Right cardiac atrium (tissue), 5 donors: ENCODE measurements at regions not wholly inside any gene's neighbourhood (a gene's known extent, or its start where the extent isn't known, plus 50 kb on each side); places are given as distances from the start of the nearest gene placed in this dataset.

Source experiments
- ATAC-seq, 2 donors: fragments of 200-7000 bp; cut with Tn5 transposase; one replicate each; pipeline versions ENCODE4 v1.8.0 to v1.9.1; 2020; ENCODE audit warnings: moderate library complexity in 2 of 2, mild to moderate bottlenecking in 1 of 2
- DNase-seq, 3 donors: peaks; one replicate each; pipeline ENCODE4 v3.0.0-alpha.2; 2020
- H3K27ac ChIP-seq: one replicate; pipeline ENCODE4 v1.5.1; 2013; ENCODE audit warnings: mild to moderate bottlenecking, low read length, control low read depth, moderate library complexity
- H3K27me3 ChIP-seq: one replicate; pipeline ENCODE4 v1.6.1; 2013; ENCODE audit not compliant: control insufficient read depth, insufficient read depth
- H3K4me1 ChIP-seq: one replicate; pipeline ENCODE4 v1.6.1; 2013; ENCODE audit warnings: low read length; ENCODE audit not compliant: control insufficient read depth, insufficient read depth
- H3K4me3 ChIP-seq: one replicate; pipeline ENCODE4 v1.5.1; 2013; ENCODE audit warnings: low read length, control low read depth
- H3K9me3 ChIP-seq: one replicate; pipeline ENCODE4 v1.6.1; 2013; ENCODE audit warnings: low read length; ENCODE audit not compliant: control insufficient read depth
- WGBS: extraction: QIAGEN DNeasy Blood & Tissue Kit; methylation state at CpG from one replicate; pipeline ENCODE4 v1.1.7; 2013; 5-methylcytosine and 5-hydroxymethylcytosine counted together
- intact Hi-C, 4 donors: fragments of 100-400 bp; cut with DNase I; formaldehyde crosslinking; loops; one replicate each; pipeline versions ENCODE4 v1.11.0 to v1.14.0; 2022 to 2023
- donor health status: healthy with polysubstance abuse.
- donor health status: DM: no; HTN: yes; CAD: no.
- donor health status: DM: no; HTN: no; CAD: no.
- donor health status: DM: no; HTN: yes; CAD: no; lungs with severe emphysema.
- donor health status: DM: yes; HTN: yes; CAD: no.

DNA sequence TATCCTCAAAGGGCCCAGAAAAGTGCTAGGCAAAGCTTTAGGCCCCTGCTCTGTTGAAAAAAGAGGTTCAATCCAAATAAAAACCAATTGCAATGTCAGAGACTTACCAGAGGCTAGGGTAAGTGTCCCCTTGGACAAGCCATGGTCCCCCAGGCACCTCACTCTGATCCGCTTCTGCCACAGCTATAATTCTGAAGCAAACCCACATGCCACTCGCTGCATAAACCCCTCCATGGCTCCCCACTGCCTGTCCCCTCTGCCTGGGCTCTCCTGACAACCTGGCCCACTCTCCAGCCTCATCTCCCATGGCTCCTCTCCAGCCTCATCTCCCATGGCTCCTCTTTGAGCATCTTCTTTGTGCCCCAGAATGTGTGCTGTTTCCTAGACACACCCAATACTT, 169.6 kb upstream of the TLE3 start:
- Histone ChIP-seq H3K4me1 (peaks cover 38% of the 10 kb centered on the region), H3K27me3 (no peaks in the 10 kb centered on the region), H3K9me3 (no peaks in the 10 kb centered on the region), H3K27ac (no peak overlapping the region), H3K4me3 (no peak overlapping the region)
- ATAC-seq (no peak), DNase-seq (no peak)
- intact Hi-C loops, result loop anchor here in 3 of 4 donors (10.0 kb wide), 2 partner anchors 153 to 163 kb away; no protein-coding TSS in a partner anchor
- WGBS, result 99% methylated on average over 2 of the region's 2 CpGs

DNA sequence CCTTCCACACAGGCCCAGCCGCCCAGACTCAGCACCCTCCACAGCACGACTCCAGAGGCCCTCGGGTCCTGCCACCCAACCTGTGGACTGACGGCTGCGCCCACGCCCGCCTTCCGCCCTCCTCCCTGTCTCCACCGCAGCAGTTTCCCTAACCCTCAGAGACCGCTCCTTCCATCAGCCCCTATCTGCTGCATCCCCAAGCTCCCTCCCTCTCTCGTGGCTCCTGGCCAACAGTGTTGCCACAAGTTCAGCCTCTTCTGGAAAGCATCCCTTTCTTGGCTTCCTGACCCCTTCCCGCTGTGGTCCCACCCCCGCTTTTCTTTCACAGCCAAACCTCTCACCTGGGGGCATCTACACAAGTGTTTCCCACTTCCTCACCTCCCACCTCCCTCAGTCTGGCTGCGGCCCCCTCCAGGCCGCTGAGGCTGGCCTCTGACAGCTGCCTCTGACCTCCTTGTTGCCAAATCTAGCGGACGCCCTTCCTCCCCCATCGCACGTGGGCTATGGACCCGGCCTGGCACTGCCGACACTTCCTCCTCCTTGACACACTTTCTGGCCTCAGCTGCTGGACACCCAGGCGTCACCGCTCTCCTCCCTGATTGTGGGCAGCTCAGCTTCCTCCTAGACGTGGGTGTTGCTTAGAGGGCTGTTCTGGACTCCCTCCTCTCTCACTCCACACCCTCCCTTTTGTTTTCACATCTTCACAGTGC, 168.8 kb upstream of the TLE3 start:
- ATAC-seq (peak; percentile 80), DNase-seq (peak; percentile 86 to 93 (median 92))
- WGBS, result 21% methylated on average over 24 of the region's 24 CpGs
- H3K27me3 ChIP-seq, result no peaks in the 10 kb centered on the region
- H3K4me1 ChIP-seq, result peaks cover 36% of the 10 kb centered on the region
- no peaks in the 10 kb centered on the region for H3K9me3 ChIP-seq
- no peak overlapping the region for H3K4me3 ChIP-seq
- no peak overlapping the region for H3K27ac ChIP-seq
- intact Hi-C loops, result loop anchor here in 3 of 4 donors (10.0 kb wide), 2 partner anchors 152 to 162 kb away; no protein-coding TSS in a partner anchor

DNA sequence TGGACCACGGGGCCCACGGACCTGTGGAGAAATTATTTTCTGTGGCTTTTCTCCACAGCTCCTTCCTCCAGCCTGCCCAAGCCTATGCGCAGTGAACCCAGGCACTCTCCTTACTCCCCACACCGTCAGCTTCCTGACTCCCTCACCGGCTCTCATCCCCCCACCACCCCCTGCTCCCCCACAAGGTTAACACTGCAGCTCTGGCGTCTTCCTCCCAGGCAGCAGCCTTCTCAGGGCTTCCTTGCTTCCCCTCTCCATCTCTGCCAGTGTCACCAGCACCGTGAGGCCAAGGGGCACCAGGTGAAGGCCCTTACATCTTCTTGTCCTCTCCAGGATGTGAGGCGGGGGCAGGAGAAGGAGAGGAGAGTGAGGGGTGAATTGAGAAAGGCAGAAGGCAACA, 168.3 kb upstream of the TLE3 start:
- H3K4me1 ChIP-seq, result peaks cover 31% of the 10 kb centered on the region
- intact Hi-C loops, result loop anchor here in 3 of 4 donors (10.0 kb wide), 2 partner anchors 151 to 161 kb away; no protein-coding TSS in a partner anchor
- 67% methylated on average over 8 of the region's 8 CpGs for WGBS
- DNase-seq (no peak), ATAC-seq (no peak)
- H3K27ac ChIP-seq, result no peak overlapping the region
- no peaks in the 10 kb centered on the region for H3K9me3 ChIP-seq
- H3K4me3 ChIP-seq, result no peak overlapping the region
- H3K27me3 ChIP-seq, result no peaks in the 10 kb centered on the region

DNA sequence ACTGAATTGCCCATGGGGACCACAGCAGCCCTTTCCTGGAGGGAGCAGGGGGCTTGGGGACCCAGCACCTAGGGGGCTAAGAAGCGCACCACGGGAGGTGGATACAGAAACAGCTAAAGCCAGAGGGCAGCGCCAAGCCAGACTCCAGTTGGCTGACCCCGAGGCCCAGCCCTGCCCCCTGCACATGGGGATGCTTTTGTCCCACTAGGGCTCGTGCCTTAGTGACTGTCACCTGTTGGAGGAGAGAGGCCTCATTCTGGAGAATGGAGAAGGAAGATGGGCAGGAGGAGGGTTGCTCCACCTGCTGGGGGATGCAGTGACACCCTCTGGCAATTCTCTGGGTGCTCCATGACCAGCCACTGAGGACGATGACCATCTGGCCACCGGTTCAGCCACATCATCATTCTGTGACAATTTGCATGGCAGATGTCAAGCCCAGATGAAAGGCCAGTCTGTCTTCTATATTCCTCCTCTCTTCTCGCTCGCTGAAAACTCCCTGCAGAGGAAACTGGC, 167.8 kb upstream of the TLE3 start:
- Histone ChIP-seq H3K27me3 (no peaks in the 10 kb centered on the region), H3K4me1 (peaks cover 27% of the 10 kb centered on the region), H3K27ac (no peak overlapping the region), H3K4me3 (no peak overlapping the region), H3K9me3 (no peaks in the 10 kb centered on the region)
- DNase-seq (peak in 1 of 3 donors; percentile 55), ATAC-seq (no peak)
- intact Hi-C loops, result loop anchor here in 3 of 4 donors (10.0 kb wide), 2 partner anchors 151 to 161 kb away; no protein-coding TSS in a partner anchor
- 83% methylated on average over 9 of the region's 9 CpGs for WGBS

DNA sequence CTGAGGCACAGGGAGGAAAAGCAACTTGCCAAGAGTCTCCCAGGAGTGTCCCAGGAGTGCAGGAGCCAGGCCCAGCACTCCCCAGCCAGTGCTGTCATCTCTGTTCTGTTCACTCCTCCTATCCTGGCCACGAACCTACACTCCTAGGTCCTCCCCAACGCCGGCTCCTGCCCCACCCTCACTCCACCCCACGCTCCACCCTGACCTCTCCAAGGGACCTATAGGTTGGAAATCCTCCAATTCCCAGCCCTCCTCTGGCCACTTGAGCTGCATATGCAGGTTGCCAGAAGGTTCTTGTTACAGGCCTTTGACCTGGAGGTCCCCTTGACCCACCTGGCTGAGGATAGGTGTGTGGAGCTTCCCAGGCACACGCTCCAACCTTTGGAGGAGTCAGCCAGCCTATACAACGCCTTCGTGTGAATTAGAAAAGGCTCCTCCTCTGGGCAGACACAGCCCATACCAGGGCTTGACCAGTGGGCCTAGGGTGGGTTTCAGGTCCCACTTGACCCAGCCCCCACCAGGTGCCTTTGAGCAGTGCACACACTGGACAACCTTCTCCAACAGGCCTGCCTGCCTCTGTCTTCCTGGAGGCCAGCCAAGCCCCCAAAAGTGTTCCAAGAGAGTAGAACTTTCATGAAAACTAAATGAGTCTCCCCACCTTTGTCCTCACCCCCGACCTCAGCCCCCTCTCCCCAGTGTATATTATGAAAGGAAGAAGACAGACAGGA, 167.2 kb upstream of the TLE3 start:
- 65% methylated on average over 8 of the region's 8 CpGs for WGBS
- DNase-seq (peak in 1 of 3 donors; percentile 62), ATAC-seq (peak; percentile 8 to 19)
- Histone ChIP-seq H3K27me3 (no peaks in the 10 kb centered on the region), H3K4me1 (peaks cover 23% of the 10 kb centered on the region), H3K27ac (no peak overlapping the region), H3K4me3 (no peak overlapping the region), H3K9me3 (no peaks in the 10 kb centered on the region)
- intact Hi-C loops, result loop anchor here in 3 of 4 donors (10.0 kb wide), 2 partner anchors 150 to 160 kb away; no protein-coding TSS in a partner anchor

DNA sequence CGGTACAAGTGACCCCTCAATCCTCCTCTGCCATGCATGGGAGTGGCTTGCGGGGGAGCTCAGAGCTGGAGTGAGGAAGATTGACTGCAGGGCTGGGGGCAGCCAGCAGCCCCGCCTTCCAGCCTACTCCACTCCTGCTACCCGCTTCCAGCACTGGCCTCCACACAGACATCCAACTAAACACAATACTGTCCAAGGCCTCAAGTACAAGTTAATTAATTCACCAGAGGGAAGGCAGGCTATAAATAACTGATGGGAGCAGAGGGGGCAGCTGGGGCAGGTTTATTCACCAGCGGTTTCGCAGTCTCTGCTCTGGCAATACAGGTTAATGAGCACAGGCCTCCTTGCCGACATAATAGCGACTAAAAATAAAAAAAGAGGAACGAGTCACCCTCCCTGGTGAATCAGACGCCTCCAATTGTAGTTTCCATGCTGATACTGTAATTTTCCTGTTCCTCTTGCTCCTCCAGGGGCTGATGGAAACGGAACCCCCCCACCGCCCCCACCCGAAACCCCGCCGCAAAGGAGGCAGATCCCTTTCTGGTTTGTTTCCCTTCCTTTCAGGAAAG, 166.4 kb upstream of the TLE3 start:
- ATAC-seq (peak in 1 of 2 donors; percentile 14), DNase-seq (peak in 1 of 3 donors; percentile 55)
- Histone ChIP-seq H3K4me1 (peaks cover 20% of the 10 kb centered on the region), H3K27me3 (no peaks in the 10 kb centered on the region), H3K4me3 (no peak overlapping the region), H3K27ac (no peak overlapping the region), H3K9me3 (no peaks in the 10 kb centered on the region)
- 22% methylated on average over 15 of the region's 15 CpGs for WGBS
- intact Hi-C loops, result loop anchor here in 3 of 4 donors (10.0 kb wide), 2 partner anchors 149 to 159 kb away; no protein-coding TSS in a partner anchor

DNA sequence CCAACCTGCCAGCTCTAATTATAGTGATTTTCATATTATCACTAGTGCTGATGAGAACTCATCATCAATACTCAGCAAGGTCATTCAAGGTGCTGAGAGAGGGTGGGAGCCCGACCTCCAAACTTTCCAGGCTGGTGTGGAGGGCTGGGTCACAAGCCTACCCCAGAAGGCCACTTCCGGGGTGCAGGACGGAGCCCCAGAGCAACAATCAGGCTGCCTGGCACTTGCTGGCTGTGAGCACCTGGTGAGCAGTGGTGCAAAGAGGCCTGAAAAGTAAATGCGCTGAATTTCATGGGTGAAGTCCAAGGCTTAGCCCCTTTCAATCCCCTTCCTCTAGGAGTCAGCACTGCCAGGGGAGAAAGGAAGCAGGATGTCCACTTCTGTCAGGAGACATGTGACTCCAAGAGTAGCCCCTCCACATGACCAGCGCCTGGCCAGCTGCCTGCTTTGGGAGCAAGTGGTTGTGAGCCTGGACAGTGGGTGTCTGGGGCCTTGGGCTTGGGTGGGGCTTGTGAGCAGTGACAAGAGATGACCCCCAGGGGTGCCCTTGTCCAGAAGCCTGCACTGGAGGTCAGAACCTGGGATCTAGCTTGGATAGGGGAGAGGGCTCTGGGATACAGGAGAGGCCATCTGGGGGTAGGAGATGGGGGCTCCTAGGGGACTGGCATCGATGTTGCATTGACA, 165.0 kb upstream of the TLE3 start:
- peaks cover 19% of the 10 kb centered on the region for H3K4me1 ChIP-seq
- H3K27ac ChIP-seq, result no peak overlapping the region
- no peaks in the 10 kb centered on the region for H3K27me3 ChIP-seq
- H3K9me3 ChIP-seq, result no peaks in the 10 kb centered on the region
- DNase-seq, result peak in 1 of 3 donors; percentile 70
- 80% methylated on average over 6 of the region's 6 CpGs for WGBS
- no peak overlapping the region for H3K4me3 ChIP-seq
- no peak for ATAC-seq
- intact Hi-C loops, result loop anchor here in 3 of 4 donors (10.0 kb wide), 2 partner anchors 148 to 158 kb away; no protein-coding TSS in a partner anchor

DNA sequence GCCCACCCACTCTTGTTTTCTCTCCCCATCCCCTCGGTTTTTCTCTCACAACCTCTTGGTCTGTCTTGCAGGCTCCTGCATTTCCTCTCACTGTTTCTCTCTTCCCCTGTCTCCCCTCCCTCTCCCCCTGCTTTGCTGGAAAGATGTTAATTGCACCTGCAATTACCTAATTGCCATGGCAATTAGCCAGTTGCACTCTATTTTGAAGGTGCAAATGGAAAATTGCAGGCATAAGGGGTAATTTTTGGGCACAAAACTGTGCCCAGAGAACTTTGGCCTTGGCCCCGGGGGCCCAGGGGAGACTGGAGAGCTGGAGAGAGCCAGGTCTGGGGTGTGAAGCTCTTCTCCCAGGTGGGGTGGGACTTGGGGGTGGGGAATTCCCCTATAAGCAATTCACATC, 164.5 kb upstream of the TLE3 start:
- Histone ChIP-seq H3K9me3 (no peaks in the 10 kb centered on the region), H3K4me1 (peaks cover 17% of the 10 kb centered on the region), H3K4me3 (no peak overlapping the region), H3K27me3 (no peaks in the 10 kb centered on the region), H3K27ac (no peak overlapping the region)
- intact Hi-C loops, result loop anchor here in 3 of 4 donors (10.0 kb wide), 2 partner anchors 147 to 157 kb away; no protein-coding TSS in a partner anchor
- DNase-seq, result no peak
- no peak for ATAC-seq
- 88% methylated on average over 2 of the region's 2 CpGs for WGBS

DNA sequence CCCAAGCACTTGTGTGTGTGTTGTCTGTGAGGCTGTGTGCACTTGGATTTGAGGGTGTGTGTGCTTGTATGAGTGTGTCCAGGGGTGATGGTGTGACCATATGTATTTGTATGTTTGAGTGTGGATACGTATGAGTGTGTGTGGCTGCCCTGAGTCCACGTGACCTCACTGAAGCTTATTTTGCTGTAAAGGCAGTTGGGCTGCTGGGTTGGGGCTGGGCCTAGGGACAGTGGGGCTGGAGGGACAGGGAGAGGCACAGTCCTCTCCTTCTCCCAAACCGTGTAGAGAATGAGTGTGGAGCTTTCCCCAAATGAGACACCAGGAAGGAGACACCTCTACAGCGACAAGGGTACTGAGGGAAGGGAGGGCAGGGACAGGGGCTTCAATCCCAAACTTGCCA, 163.4 kb upstream of the TLE3 start:
- Histone ChIP-seq H3K27ac (no peak overlapping the region), H3K9me3 (no peaks in the 10 kb centered on the region), H3K4me3 (no peak overlapping the region), H3K4me1 (peaks cover 10% of the 10 kb centered on the region), H3K27me3 (no peaks in the 10 kb centered on the region)
- DNase-seq, result no peak
- 92% methylated on average over 4 of the region's 4 CpGs for WGBS
- intact Hi-C loops, result loop anchor here in 3 of 4 donors (10.0 kb wide), 2 partner anchors 146 to 156 kb away; no protein-coding TSS in a partner anchor
- ATAC-seq, result no peak

DNA sequence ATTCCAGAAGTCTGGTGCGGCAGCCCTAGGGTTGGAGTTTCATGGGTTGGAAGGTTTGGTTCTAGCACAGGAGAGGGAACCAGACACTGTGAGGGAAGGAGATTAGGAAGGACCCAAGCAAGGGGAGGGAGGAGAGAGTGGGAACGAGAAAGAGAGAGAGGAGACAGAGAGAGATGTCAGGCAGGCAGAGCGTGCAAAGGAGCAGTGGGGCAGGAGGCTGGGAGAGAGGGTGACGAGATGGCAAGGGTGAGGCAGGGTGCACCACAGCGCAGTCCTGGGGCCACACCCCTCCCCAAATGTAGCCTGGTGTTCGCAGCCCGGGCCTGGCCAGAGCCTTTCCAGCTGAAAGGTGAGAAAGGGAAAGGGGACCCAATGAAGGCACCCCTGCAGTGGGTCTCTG, 162.9 kb upstream of the TLE3 start:
- peaks cover 8% of the 10 kb centered on the region for H3K4me1 ChIP-seq
- ATAC-seq (no peak), DNase-seq (no peak)
- WGBS, result 97% methylated on average over 7 of the region's 7 CpGs
- no peak overlapping the region for H3K4me3 ChIP-seq
- H3K27me3 ChIP-seq, result no peaks in the 10 kb centered on the region
- H3K9me3 ChIP-seq, result no peaks in the 10 kb centered on the region
- intact Hi-C loops, result loop anchor here in 3 of 4 donors (10.0 kb wide), 2 partner anchors 146 to 156 kb away; no protein-coding TSS in a partner anchor
- no peak overlapping the region for H3K27ac ChIP-seq
